IMR-90 (cell line): ENCODE measurements at regions not wholly inside any gene's neighbourhood (a gene's known extent, or its start where the extent isn't known, plus 50 kb on each side); places are given as distances from the start of the nearest gene placed in this dataset.

Source experiments
- CTCF ChIP-seq: conservative IDR thresholded peaks from 2 replicates; pipeline ENCODE4 v1.5.1; 2012; ENCODE audit warnings: mild to moderate bottlenecking, low read depth, low read length, improper control_type of control experiment
- ELK1 ChIP-seq: fragments of 150-350 bp; IDR thresholded peaks from 2 replicates; pipeline ENCODE4 v1.6.1; 2016; ENCODE audit warnings: low read depth, mild to moderate bottlenecking, low read length, moderate library complexity, borderline replicate concordance
- MAFK ChIP-seq: IDR thresholded peaks from 2 replicates; pipeline ENCODE4 v1.6.1; 2012; ENCODE audit warnings: low read depth, low read length, improper control_type of control experiment
- MAZ ChIP-seq: IDR thresholded peaks from 2 replicates; pipeline ENCODE4 v1.6.1; 2012; ENCODE audit warnings: low read depth, mild to moderate bottlenecking, low read length, improper control_type of control experiment, moderate library complexity, borderline replicate concordance
- MXI1 ChIP-seq: IDR thresholded peaks from 2 replicates; pipeline ENCODE4 v1.6.1; 2012; ENCODE audit warnings: low read depth, mild to moderate bottlenecking, low read length, moderate library complexity, borderline replicate concordance
- NFE2L2 ChIP-seq: fragments of 150-350 bp; IDR thresholded peaks from 2 replicates; pipeline ENCODE4 v1.6.1; 2016; ENCODE audit warnings: low read depth, mild to moderate bottlenecking, low read length
- POLR2A ChIP-seq: IDR thresholded peaks from 2 replicates; pipeline ENCODE4 v1.6.1; 2012; ENCODE audit warnings: mild to moderate bottlenecking, low read depth, low read length
- RAD21 ChIP-seq: IDR thresholded peaks from 2 replicates; pipeline ENCODE4 v1.6.1; 2012; ENCODE audit warnings: low read length, improper control_type of control experiment
- RCOR1 ChIP-seq: IDR thresholded peaks from 2 replicates; pipeline ENCODE4 v1.6.1; 2012; ENCODE audit warnings: mild to moderate bottlenecking, low read length, improper control_type of control experiment; ENCODE audit not compliant: insufficient replicate concordance
- RFX5 ChIP-seq: IDR thresholded peaks from 2 replicates; pipeline ENCODE4 v1.8.0; 2012; ENCODE audit warnings: low read depth, mild to moderate bottlenecking, low read length, moderate library complexity
- SMC3 ChIP-seq: fragments of 150-350 bp; IDR thresholded peaks from 2 replicates; pipeline ENCODE4 v1.6.1; 2016; ENCODE audit warnings: low read depth, mild to moderate bottlenecking, antibody characterized with exemption, low read length, moderate library complexity
- USF2 ChIP-seq: fragments of 150-350 bp; IDR thresholded peaks from 2 replicates; pipeline ENCODE4 v1.6.1; 2017; ENCODE audit warnings: mild to moderate bottlenecking, antibody characterized with exemption, low read length, low read depth

GRCh38 chr2:192735447-192735846, 540.7 kb upstream of the TMEFF2 start:
- no peak for TF ChIP-seq CTCF
- TF ChIP-seq USF2 = no peak
- TF ChIP-seq POLR2A = no peak
- no peak for TF ChIP-seq RCOR1
- no peak for TF ChIP-seq NFE2L2
- TF ChIP-seq ELK1 = no peak
- TF ChIP-seq RAD21 = no peak
- TF ChIP-seq RFX5 = no peak
- TF ChIP-seq SMC3 = no peak
- TF ChIP-seq MAFK = no peak
- no peak for TF ChIP-seq MXI1
- no peak for TF ChIP-seq MAZ
